SK-N-SH treated with all-trans-retinoic acid at 6 μM for 48 hours (cell line): ENCODE measurements at regions not wholly inside any gene's neighbourhood (a gene's known extent, or its start where the extent isn't known, plus 50 kb on each side); places are given as distances from the start of the nearest gene placed in this dataset.

ENCODE experiments used
- ATAC-seq: fragments of 200-7000 bp; cut with Tn5 transposase; 3 replicates; pipeline ENCODE4 v1.9.1; 2020; ENCODE audit warnings: mild to moderate bottlenecking, moderate library complexity
- ARNTL ChIP-seq: fragments of 450-650 bp; formaldehyde crosslinking; IDR thresholded peaks from 2 replicates; pipeline ENCODE4 v1.5.0; 2020; ENCODE audit warnings: low read depth, mild to moderate bottlenecking, moderate library complexity, borderline replicate concordance
- BACH2 ChIP-seq: fragments of 250-450 bp; sonication (Bioruptor Pico); IDR thresholded peaks from 2 replicates; pipeline ENCODE4 v1.9.0; 2021; ENCODE audit warnings: mild to moderate bottlenecking, borderline replicate concordance
- CSDC2 ChIP-seq: fragments of 250-450 bp; sonication (Bioruptor Pico); IDR thresholded peaks from 2 replicates; pipeline ENCODE4 v1.5.0; 2020; ENCODE audit warnings: mild to moderate bottlenecking, moderate library complexity
- ESRRG ChIP-seq: fragments of 250-450 bp; sonication (Bioruptor Pico); IDR thresholded peaks from 2 replicates; pipeline ENCODE4 v1.6.1; 2021; ENCODE audit warnings: mild to moderate bottlenecking
- ISL1 ChIP-seq: fragments of 250-450 bp; sonication (Bioruptor Pico); IDR thresholded peaks from 2 replicates; pipeline ENCODE4 v2.1.2; 2022; ENCODE audit warnings: mild to moderate bottlenecking, moderate library complexity
- OSR1 ChIP-seq: fragments of 250-450 bp; sonication (Bioruptor Pico); IDR thresholded peaks from 2 replicates; pipeline ENCODE4 v1.8.0; 2022; ENCODE audit warnings: moderate library complexity, mild to moderate bottlenecking, inconsistent platforms
- PATZ1 ChIP-seq: fragments of 250-450 bp; sonication (Bioruptor Pico); IDR thresholded peaks from 2 replicates; pipeline ENCODE4 v1.8.0; 2020; ENCODE audit warnings: mild to moderate bottlenecking, moderate library complexity, borderline replicate concordance
- PPARA ChIP-seq: fragments of 250-450 bp; sonication (Bioruptor Pico); IDR thresholded peaks from 2 replicates; pipeline ENCODE4 v1.5.0; 2020; ENCODE audit warnings: mild to moderate bottlenecking, borderline replicate concordance
- RARB ChIP-seq: fragments of 250-450 bp; sonication (Bioruptor Pico); IDR thresholded peaks from 2 replicates; pipeline ENCODE4 v1.8.0; 2021; ENCODE audit warnings: mild to moderate bottlenecking, moderate library complexity
- SNAI2 ChIP-seq: fragments of 250-450 bp; sonication (Bioruptor Pico); IDR thresholded peaks from 2 replicates; pipeline ENCODE4 v1.5.0; 2020; ENCODE audit warnings: mild to moderate bottlenecking, moderate library complexity
- TCF4 ChIP-seq: fragments of 250-450 bp; sonication (Bioruptor Pico); IDR thresholded peaks from 2 replicates; pipeline ENCODE4 v1.8.0; 2021; ENCODE audit warnings: mild to moderate bottlenecking, moderate library complexity, borderline replicate concordance
- TOX ChIP-seq: fragments of 250-450 bp; sonication (Bioruptor Pico); IDR thresholded peaks from 2 replicates; pipeline ENCODE4 v1.8.0; 2021; ENCODE audit warnings: mild to moderate bottlenecking, moderate library complexity, borderline replicate concordance
- ZC3H10 ChIP-seq: fragments of 250-450 bp; sonication (Bioruptor Pico); IDR thresholded peaks from 2 replicates; pipeline ENCODE4 v1.5.1; 2021; ENCODE audit warnings: mild to moderate bottlenecking, moderate library complexity
- ZFP3 ChIP-seq: fragments of 250-450 bp; sonication (Bioruptor Pico); IDR thresholded peaks from 2 replicates; pipeline ENCODE4 v1.5.0; 2020; ENCODE audit warnings: mild to moderate bottlenecking, moderate library complexity
- ZFP30 ChIP-seq: fragments of 450-650 bp; formaldehyde crosslinking; IDR thresholded peaks from 2 replicates; pipeline ENCODE4 v1.5.0; 2022; ENCODE audit warnings: mild to moderate bottlenecking, moderate library complexity
- ZNF565 ChIP-seq: fragments of 450-650 bp; formaldehyde crosslinking; conservative IDR thresholded peaks from 2 replicates; pipeline ENCODE4 v1.5.0; 2020; ENCODE audit warnings: low read depth, mild to moderate bottlenecking, moderate library complexity
- ZNF70 ChIP-seq: fragments of 450-650 bp; formaldehyde crosslinking; IDR thresholded peaks from 2 replicates; pipeline ENCODE4 v1.5.0; 2020; ENCODE audit warnings: mild to moderate bottlenecking, moderate library complexity
- ZNF8 ChIP-seq: fragments of 450-650 bp; formaldehyde crosslinking; IDR thresholded peaks from 2 replicates; pipeline ENCODE4 v1.5.0; 2020; ENCODE audit warnings: mild to moderate bottlenecking, moderate library complexity
- TF ChIP-seq, protein P1 (sequence below): fragments of 250-450 bp; sonication (Bioruptor Pico); IDR thresholded peaks from 2 replicates; pipeline ENCODE4 v1.5.1; 2021; ENCODE audit warnings: mild to moderate bottlenecking, moderate library complexity
- TF ChIP-seq, protein P2 (sequence below): fragments of 250-450 bp; sonication (Bioruptor Pico); IDR thresholded peaks from 2 replicates; pipeline ENCODE4 v1.5.0; 2020; ENCODE audit warnings: mild to moderate bottlenecking, moderate library complexity
- TF ChIP-seq, protein P3 (sequence below): fragments of 250-450 bp; sonication (Bioruptor Pico); IDR thresholded peaks from 2 replicates; pipeline ENCODE4 v1.8.0; 2021; ENCODE audit warnings: low read depth, mild to moderate bottlenecking, moderate library complexity, borderline replicate concordance
- TF ChIP-seq, protein P4 (sequence below): fragments of 250-450 bp; sonication (Bioruptor Pico); IDR thresholded peaks from 2 replicates; pipeline ENCODE4 v1.5.1; 2020; ENCODE audit warnings: low read depth, mild to moderate bottlenecking, moderate library complexity

DNA sequence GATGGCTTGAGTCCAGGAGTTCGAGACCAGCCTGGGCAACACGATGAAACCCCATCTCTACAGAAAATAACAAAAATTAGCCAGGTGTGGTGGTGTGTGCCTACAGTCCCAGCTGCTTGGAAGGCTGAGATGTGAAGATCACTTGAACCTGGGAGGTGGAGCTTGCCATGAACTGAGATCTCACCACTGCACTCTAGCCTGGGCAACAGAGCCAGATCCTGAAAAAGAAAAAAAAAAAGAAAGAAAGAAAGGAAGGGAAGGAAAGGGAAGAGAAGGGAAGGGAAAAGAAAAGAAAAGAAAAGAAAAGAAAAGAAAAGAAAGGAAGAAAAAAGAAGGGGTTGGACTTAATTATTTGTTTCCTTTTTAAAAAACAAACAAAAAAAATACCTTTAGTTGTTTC, 764.2 kb downstream of the IRX1 start:
- no peak for TF ChIP-seq BACH2 (CRISPR knock-in tag)
- TF ChIP-seq TCF4 (CRISPR knock-in tag), result no peak
- TF ChIP-seq PATZ1, result no peak
- no peak for TF ChIP-seq ZFP30 (CRISPR knock-in tag)
- TF ChIP-seq, protein P1, sequence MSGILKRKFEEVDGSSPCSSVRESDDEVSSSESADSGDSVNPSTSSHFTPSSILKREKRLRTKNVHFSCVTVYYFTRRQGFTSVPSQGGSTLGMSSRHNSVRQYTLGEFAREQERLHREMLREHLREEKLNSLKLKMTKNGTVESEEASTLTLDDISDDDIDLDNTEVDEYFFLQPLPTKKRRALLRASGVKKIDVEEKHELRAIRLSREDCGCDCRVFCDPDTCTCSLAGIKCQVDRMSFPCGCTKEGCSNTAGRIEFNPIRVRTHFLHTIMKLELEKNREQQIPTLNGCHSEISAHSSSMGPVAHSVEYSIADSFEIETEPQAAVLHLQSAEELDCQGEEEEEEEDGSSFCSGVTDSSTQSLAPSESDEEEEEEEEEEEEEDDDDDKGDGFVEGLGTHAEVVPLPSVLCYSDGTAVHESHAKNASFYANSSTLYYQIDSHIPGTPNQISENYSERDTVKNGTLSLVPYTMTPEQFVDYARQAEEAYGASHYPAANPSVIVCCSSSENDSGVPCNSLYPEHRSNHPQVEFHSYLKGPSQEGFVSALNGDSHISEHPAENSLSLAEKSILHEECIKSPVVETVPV (CRISPR knock-in tag), result no peak
- TF ChIP-seq ZFP3 (CRISPR knock-in tag), result no peak
- TF ChIP-seq RARB (CRISPR knock-in tag), result no peak
- TF ChIP-seq, protein P2, sequence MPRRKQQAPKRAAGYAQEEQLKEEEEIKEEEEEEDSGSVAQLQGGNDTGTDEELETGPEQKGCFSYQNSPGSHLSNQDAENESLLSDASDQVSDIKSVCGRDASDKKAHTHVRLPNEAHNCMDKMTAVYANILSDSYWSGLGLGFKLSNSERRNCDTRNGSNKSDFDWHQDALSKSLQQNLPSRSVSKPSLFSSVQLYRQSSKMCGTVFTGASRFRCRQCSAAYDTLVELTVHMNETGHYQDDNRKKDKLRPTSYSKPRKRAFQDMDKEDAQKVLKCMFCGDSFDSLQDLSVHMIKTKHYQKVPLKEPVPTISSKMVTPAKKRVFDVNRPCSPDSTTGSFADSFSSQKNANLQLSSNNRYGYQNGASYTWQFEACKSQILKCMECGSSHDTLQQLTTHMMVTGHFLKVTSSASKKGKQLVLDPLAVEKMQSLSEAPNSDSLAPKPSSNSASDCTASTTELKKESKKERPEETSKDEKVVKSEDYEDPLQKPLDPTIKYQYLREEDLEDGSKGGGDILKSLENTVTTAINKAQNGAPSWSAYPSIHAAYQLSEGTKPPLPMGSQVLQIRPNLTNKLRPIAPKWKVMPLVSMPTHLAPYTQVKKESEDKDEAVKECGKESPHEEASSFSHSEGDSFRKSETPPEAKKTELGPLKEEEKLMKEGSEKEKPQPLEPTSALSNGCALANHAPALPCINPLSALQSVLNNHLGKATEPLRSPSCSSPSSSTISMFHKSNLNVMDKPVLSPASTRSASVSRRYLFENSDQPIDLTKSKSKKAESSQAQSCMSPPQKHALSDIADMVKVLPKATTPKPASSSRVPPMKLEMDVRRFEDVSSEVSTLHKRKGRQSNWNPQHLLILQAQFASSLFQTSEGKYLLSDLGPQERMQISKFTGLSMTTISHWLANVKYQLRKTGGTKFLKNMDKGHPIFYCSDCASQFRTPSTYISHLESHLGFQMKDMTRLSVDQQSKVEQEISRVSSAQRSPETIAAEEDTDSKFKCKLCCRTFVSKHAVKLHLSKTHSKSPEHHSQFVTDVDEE (CRISPR knock-in tag), result no peak
- TF ChIP-seq ESRRG (CRISPR knock-in tag), result no peak
- TF ChIP-seq TOX (CRISPR knock-in tag), result no peak
- no peak for TF ChIP-seq ARNTL
- TF ChIP-seq, protein P3, sequence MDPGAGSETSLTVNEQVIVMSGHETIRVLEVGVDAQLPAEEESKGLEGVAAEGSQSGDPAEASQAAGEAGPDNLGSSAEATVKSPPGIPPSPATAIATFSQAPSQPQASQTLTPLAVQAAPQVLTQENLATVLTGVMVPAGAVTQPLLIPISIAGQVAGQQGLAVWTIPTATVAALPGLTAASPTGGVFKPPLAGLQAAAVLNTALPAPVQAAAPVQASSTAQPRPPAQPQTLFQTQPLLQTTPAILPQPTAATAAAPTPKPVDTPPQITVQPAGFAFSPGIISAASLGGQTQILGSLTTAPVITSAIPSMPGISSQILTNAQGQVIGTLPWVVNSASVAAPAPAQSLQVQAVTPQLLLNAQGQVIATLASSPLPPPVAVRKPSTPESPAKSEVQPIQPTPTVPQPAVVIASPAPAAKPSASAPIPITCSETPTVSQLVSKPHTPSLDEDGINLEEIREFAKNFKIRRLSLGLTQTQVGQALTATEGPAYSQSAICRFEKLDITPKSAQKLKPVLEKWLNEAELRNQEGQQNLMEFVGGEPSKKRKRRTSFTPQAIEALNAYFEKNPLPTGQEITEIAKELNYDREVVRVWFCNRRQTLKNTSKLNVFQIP, result no peak
- TF ChIP-seq SNAI2 (CRISPR knock-in tag), result no peak
- TF ChIP-seq ZNF70 (CRISPR knock-in tag), result no peak
- TF ChIP-seq ZNF8 (CRISPR knock-in tag), result no peak
- no peak for ATAC-seq

- no peak for TF ChIP-seq PPARA
- TF ChIP-seq OSR1 (CRISPR knock-in tag), result no peak
- no peak for TF ChIP-seq ZNF565
- TF ChIP-seq ESRRG (CRISPR knock-in tag), result no peak
- TF ChIP-seq ZFP3 (CRISPR knock-in tag), result no peak
- no peak for TF ChIP-seq ISL1 (CRISPR knock-in tag)
- TF ChIP-seq SNAI2 (CRISPR knock-in tag), result no peak
- TF ChIP-seq CSDC2 (CRISPR knock-in tag), result no peak
- no peak for TF ChIP-seq TCF4 (CRISPR knock-in tag)
- TF ChIP-seq ZNF8 (CRISPR knock-in tag), result no peak
- TF ChIP-seq, protein P3, result no peak
- no peak for ATAC-seq
Measured at GRCh38 chr5:4361753-4362152, 766.1 kb downstream of the IRX1 start.

DNA sequence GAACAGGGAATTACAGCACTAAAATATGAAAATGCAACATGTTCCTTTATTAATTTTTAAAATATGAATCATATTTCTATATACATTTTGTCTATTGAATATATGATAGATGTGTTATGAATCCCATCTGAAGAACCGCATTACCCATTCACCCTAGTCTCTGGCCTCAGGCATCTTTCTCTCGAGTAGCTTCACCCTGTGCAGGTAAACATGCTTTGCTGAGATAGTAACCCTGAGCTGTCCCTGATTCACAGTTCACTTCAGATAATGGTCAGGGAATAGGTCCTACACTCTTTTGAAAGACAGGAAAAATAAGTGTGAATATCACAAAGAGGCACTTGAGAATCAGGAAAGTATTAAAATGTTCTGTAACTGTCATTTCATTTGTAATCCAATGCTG, 766.8 kb downstream of the IRX1 start:
- TF ChIP-seq OSR1 (CRISPR knock-in tag) (no peak), ZC3H10 (CRISPR knock-in tag) (no peak), TOX (CRISPR knock-in tag) (no peak), ISL1 (CRISPR knock-in tag) (no peak), SNAI2 (CRISPR knock-in tag) (no peak), ZNF8 (CRISPR knock-in tag) (no peak), TCF4 (CRISPR knock-in tag) (no peak), ZNF565 (no peak)
- TF ChIP-seq, protein P4, sequence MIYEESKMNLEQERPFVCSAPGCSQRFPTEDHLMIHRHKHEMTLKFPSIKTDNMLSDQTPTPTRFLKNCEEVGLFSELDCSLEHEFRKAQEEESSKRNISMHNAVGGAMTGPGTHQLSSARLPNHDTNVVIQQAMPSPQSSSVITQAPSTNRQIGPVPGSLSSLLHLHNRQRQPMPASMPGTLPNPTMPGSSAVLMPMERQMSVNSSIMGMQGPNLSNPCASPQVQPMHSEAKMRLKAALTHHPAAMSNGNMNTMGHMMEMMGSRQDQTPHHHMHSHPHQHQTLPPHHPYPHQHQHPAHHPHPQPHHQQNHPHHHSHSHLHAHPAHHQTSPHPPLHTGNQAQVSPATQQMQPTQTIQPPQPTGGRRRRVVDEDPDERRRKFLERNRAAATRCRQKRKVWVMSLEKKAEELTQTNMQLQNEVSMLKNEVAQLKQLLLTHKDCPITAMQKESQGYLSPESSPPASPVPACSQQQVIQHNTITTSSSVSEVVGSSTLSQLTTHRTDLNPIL, result no peak
- ATAC-seq, result no peak
